GM10266 (cell line): ENCODE measurements at regions not wholly inside any gene's neighbourhood (a gene's known extent, or its start where the extent isn't known, plus 50 kb on each side); places are given as distances from the start of the nearest gene placed in this dataset.

Experiments
- DNase-seq: peaks from one replicate; pipeline ENCODE4 v3.0.0; 2012; ENCODE audit errors: extremely low spot score
- CTCF ChIP-seq: IDR thresholded peaks from 2 replicates; pipeline ENCODE4 v1.5.1; 2012; ENCODE audit warnings: mild to moderate bottlenecking, low read depth; ENCODE audit not compliant: control insufficient read depth, insufficient read depth; ENCODE audit errors: missing control alignments

GRCh38 chr1:189673217-189673616 is 804.4 kb downstream of the BRINP3 start:
- DNase-seq, result no peak
- TF ChIP-seq CTCF, result no peak

DNA sequence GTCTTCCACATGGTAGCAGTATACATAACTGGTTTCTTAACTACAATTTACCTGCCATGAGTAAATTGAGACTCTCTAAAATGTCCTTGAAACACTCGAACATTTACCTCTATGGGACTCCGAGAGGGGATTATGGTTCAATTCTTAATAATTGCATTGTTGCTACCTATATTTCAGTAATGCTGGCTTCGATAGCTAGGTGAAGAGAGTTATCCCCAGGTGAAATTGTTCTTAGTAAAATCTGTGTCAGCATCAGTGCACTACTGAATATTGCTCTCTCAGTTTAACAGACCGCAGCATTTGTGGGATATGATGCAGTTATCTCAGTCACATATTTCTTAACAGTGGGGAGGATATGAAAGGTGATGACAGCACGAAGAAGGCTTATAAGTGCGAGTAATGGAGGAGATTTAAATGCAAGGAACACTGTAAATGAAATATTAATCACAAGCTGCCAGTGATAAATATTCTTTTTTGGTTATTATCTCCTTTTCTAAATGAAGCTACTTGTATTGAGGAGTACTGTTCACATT is 801.9 kb downstream of the BRINP3 start:
- TF ChIP-seq CTCF, result no peak
- no peak for DNase-seq

DNA sequence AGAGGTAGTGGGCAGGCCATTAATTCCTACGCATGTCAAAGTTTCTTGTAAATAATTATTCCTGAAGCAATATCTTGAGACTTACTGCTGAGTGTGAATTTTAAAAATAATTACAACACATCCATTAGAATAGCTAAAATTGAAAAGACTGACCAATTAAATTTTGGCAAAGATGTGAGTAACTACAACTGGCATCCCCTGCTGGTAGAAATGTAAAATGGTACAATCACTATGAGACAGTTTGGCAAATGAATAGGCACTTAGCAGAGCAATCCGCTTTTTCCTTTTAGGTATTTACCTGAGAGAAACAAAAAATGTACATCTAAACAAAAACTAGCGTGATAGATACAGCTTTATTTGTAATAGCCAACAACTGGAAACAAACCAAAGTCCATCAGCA is 798.9 kb downstream of the BRINP3 start:
- DNase-seq, result no peak
- no peak for TF ChIP-seq CTCF

GRCh38 chr1:189681252-189681919 is 796.3 kb downstream of the BRINP3 start:
- TF ChIP-seq CTCF, result no peak
- DNase-seq, result no peak

DNA sequence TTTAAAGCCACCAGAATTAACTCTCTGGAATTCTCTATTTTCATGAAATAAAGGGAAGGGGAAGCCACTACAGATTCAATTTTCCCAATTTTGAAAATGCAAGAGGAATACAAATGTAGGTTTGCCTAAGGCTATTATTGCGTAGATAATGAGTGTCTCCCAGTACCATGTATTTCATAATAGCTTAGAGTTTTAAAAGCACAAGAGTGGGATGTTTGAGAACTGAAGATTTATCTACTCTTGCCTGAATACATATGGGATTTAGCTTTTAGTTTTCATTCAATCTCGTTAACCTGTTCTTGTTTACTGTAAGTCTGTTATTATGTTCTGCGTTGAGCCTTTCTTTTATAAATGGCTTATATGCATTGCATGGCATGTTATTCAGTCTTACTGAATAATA is 795.1 kb downstream of the BRINP3 start:
- DNase-seq, result no peak
- no peak for TF ChIP-seq CTCF

DNA sequence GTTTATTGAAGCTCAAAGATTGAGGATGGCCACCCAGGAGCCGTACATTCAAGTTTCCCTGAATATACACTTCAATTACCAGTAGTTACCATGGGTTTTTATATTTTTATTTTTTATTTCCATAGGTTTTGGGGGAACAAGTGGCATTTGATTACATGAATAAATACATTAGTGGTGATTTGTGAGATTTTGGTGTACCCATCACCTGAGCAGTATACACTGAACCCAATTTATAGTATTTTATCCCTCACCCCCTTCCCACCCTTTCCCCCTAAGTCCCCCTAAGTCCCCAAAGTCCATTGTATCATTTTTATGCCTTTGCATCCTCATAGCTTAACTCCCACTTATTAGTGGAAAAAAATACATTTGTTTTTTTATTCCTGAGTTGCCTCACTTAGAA is 791.4 kb downstream of the BRINP3 start:
- no peak for DNase-seq
- no peak for TF ChIP-seq CTCF

GRCh38 chr1:189693140-189693539 is 784.5 kb downstream of the BRINP3 start:
- DNase-seq, result no peak
- no peak for TF ChIP-seq CTCF
